HepG2 (cell line): ENCODE measurements at regions not wholly inside any gene's neighbourhood (a gene's known extent, or its start where the extent isn't known, plus 50 kb on each side); places are given as distances from the start of the nearest gene placed in this dataset.
"Not testable (repeated sequence)": the region's sequence is repeated elsewhere in the genome, so short reads cannot be mapped to it uniquely, and the experiment has no call there.

Experiments
- ATAC-seq: fragments of 200-7000 bp; cut with Tn5 transposase; 3 replicates; pipeline ENCODE4 v1.9.1; 2020; ENCODE audit warnings: mild to moderate bottlenecking, moderate library complexity
- BruUV-seq: library from RNA; stranded (reverse); fragments of 400-500 nt; replicated peaks from 2 replicates; lab custom pipeline; 2021; lab: Mats Ljungman, UMichigan
- CTCF ChIA-PET: fragments of 300-600 bp; formaldehyde crosslinking; extraction: SDS; loops from one replicate; lab custom pipeline; 2021; ENCODE audit warnings: low total read pairs, inconsistent platforms, low intra/inter-chr PET ratio; lab: Yijun Ruan, JAX
- POLR2A ChIA-PET: fragments of 350-600 bp; sonication (Branson Sonifier 250); formaldehyde crosslinking; loops from one replicate; lab custom pipeline; 2020; ENCODE audit warnings: antibody characterized with exemption, inconsistent platforms; lab: Yijun Ruan, JAX
- DNase-seq: peaks from one replicate; pipeline ENCODE4 v3.0.0-alpha.2; 2015; ENCODE audit warnings: low spot score
- FAIRE-seq: peaks from 3 replicates; lab custom pipeline; 2011; peaks lifted over from hg19 to GRCh38; lab: Jason Lieb, UNC
- H2AFZ ChIP-seq: one replicate; pipeline ENCODE4 v1.6.1; 2011; ENCODE audit warnings: low read length, inconsistent platforms
- H3K27ac ChIP-seq: fragments of 300-600 bp; 3 replicates; pipeline ENCODE4 v1.8.0; 2011; ENCODE audit warnings: mixed run types, mild to moderate bottlenecking, mixed read lengths, low read length, inconsistent platforms; ENCODE audit not compliant: insufficient read depth; ENCODE audit errors: extremely low read length
- H3K27me3 ChIP-seq, 2 experiments: fragments of 200-600 bp in 1 of 2; 2 replicates in 1 of 2; 3 replicates in 1 of 2; pipeline versions ENCODE4 v1.6.0 to v1.8.0; 2011; ENCODE audit warnings: low read length in 2 of 2, mild to moderate bottlenecking in 2 of 2, moderate library complexity in 2 of 2, inconsistent platforms in 1 of 2; ENCODE audit not compliant: insufficient read depth in 2 of 2, control insufficient read depth in 1 of 2
- H3K36me3 ChIP-seq, 2 experiments: fragments of 200-600 bp in 1 of 2; replicated peaks in 1 of 2; 2 replicates in 1 of 2; 3 replicates in 1 of 2; pipeline versions ENCODE4 v1.5.1 to v1.8.0; 2011; ENCODE audit warnings: low read length in 2 of 2, inconsistent platforms in 1 of 2; ENCODE audit not compliant: insufficient read depth in 2 of 2, control insufficient read depth in 1 of 2
- H3K4me1 ChIP-seq: 2 replicates; pipeline ENCODE4 v1.5.1; 2012; ENCODE audit warnings: low read length, inconsistent platforms; ENCODE audit not compliant: insufficient read depth
- H3K4me2 ChIP-seq: 2 replicates; pipeline ENCODE4 v1.6.0; 2011; ENCODE audit warnings: low read depth, low read length, inconsistent platforms
- H3K4me3 ChIP-seq, 3 experiments: fragments of 200-600 bp in 1 of 3; sonication (generic), shearing (Covaris generic) in 1 of 3; replicated peaks in 1 of 3; 2 replicates each; pipeline ENCODE4 v1.5.1; 2011 to 2016; ENCODE audit warnings: low read length in 3 of 3, inconsistent platforms in 2 of 3, low read depth in 2 of 3, mild to moderate bottlenecking in 2 of 3, control low read depth in 1 of 3, mixed read lengths in 1 of 3; ENCODE audit not compliant: insufficient read depth in 1 of 3
- H3K79me2 ChIP-seq: one replicate; pipeline ENCODE4 v1.6.1; 2011; ENCODE audit warnings: low read length, inconsistent platforms; ENCODE audit not compliant: insufficient read depth
- H3K9ac ChIP-seq: 2 replicates; pipeline ENCODE4 v1.6.0; 2011; ENCODE audit warnings: mild to moderate bottlenecking, low read depth, low read length, inconsistent platforms; ENCODE audit not compliant: insufficient read depth
- H3K9me3 ChIP-seq: 2 replicates; pipeline ENCODE4 v1.5.1; 2012; ENCODE audit warnings: mild to moderate bottlenecking, low read length
- H4K20me1 ChIP-seq: 2 replicates; pipeline ENCODE4 v1.6.0; 2011; ENCODE audit warnings: inconsistent platforms, mild to moderate bottlenecking, low read length, moderate library complexity; ENCODE audit not compliant: insufficient read depth
- WGBS: methylation state at CpG from one replicate; pipeline ENCODE4 v1.1.6; 2017; ENCODE audit warnings: low lambda C conversion rate; 5-methylcytosine and 5-hydroxymethylcytosine counted together
- in situ Hi-C: cut with HindIII; loops from 2 replicates; pipeline ENCODE4 v1.10.0; 2017; ENCODE audit warnings: low pct_unique_long_range_greater_than_20kb; ENCODE audit not compliant: extremely low pct_ligation_motif_present
- intact Hi-C: fragments of 100-400 bp; cut with micrococcal nuclease; formaldehyde crosslinking; loops from one replicate; pipeline ENCODE4 v1.10.0; 2022; ENCODE audit not compliant: unreplicated experiment
- TF ChIP-seq, protein P1 (sequence below): sonication (generic); formaldehyde crosslinking; IDR thresholded peaks from 2 replicates; pipeline ENCODE4 v1.4.0; 2020; ENCODE audit warnings: mild to moderate bottlenecking, missing genetic modification reagents

DNA sequence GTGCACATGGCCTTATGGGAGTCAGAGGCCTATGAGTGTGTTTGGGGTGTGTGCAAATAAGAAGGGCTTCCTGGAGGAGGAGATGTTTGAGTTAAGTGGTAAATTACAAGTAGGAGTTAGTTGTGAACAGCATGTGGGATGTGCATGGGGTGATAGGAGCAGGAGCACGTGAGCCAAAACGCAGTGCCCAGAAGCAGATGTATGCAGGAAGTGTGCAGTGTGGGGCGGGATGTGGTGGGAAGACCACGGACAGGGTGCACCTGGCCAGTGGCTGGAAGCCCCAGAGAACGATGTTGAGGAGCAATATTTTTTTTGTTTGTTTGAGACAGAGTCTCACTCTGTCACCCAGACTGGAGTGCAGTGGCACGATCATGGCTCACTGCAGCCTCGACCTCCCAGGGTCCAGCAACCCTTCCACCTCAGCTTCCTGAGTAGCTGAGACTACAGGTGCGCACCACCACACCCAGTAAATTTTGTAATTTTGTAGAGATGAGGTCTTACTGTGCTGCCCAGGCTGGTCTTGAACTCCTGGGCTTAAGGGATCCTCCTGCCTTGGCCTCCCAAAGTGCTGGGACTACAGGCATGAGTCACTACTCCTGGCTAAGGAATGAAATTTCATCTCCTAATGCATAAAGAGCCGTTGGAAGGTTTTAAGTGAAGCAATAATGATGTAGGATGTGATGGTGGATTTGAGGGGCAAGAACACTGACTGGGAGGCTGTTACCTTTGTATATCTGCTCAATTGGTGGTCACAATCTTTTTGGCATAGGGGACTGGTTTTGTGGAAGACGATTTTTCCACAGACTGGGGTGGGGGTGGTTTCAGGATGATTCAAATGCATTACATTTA lies 78.4 kb downstream of the LYZL2 start (continued):
- TF ChIP-seq, protein P1, sequence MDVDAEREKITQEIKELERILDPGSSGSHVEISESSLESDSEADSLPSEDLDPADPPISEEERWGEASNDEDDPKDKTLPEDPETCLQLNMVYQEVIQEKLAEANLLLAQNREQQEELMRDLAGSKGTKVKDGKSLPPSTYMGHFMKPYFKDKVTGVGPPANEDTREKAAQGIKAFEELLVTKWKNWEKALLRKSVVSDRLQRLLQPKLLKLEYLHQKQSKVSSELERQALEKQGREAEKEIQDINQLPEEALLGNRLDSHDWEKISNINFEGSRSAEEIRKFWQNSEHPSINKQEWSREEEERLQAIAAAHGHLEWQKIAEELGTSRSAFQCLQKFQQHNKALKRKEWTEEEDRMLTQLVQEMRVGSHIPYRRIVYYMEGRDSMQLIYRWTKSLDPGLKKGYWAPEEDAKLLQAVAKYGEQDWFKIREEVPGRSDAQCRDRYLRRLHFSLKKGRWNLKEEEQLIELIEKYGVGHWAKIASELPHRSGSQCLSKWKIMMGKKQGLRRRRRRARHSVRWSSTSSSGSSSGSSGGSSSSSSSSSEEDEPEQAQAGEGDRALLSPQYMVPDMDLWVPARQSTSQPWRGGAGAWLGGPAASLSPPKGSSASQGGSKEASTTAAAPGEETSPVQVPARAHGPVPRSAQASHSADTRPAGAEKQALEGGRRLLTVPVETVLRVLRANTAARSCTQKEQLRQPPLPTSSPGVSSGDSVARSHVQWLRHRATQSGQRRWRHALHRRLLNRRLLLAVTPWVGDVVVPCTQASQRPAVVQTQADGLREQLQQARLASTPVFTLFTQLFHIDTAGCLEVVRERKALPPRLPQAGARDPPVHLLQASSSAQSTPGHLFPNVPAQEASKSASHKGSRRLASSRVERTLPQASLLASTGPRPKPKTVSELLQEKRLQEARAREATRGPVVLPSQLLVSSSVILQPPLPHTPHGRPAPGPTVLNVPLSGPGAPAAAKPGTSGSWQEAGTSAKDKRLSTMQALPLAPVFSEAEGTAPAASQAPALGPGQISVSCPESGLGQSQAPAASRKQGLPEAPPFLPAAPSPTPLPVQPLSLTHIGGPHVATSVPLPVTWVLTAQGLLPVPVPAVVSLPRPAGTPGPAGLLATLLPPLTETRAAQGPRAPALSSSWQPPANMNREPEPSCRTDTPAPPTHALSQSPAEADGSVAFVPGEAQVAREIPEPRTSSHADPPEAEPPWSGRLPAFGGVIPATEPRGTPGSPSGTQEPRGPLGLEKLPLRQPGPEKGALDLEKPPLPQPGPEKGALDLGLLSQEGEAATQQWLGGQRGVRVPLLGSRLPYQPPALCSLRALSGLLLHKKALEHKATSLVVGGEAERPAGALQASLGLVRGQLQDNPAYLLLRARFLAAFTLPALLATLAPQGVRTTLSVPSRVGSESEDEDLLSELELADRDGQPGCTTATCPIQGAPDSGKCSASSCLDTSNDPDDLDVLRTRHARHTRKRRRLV = no peak

DNA sequence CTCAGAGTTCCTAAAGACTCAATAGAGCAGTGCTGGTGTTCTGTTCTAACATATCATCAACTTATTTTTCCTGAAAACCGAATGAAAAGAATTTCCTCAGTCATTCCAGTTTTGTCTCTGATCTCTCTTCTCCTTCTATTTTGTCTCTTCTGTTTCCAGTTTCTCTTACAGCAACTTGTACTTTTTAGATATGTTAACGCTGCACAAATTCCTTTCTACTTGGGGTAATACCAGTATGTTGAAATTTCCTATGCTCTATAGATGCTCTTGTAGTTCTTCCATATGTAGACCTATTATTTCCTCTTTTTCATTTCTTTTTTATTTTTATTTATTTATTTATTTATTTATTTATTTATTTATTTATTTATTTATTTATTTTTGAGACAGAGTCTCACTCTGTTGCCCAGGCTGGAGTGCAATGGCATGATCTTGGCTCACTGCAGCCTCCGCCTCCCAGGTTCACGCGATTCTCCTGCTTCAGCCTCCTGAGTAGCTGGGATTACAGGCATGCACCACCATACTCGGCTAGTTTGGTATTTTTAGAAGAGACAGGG lies 80.3 kb downstream of the LYZL2 start:
- H3K36me3 ChIP-seq, H3K4me3 ChIP-seq, FAIRE-seq, BruUV-seq, H4K20me1 ChIP-seq, H3K79me2 ChIP-seq, H2AFZ ChIP-seq, intact Hi-C loops, ATAC-seq, POLR2A ChIA-PET, H3K4me2 ChIP-seq, H3K9me3 ChIP-seq, H3K27me3 ChIP-seq, H3K27ac ChIP-seq, CTCF ChIA-PET, H3K9ac ChIP-seq, DNase-seq, in situ Hi-C loops: not testable (repeated sequence)
- 80% methylated on average over 6 of the region's 6 CpGs for WGBS
- peaks cover 31% of the 10 kb centered on the region for H3K4me1 ChIP-seq
